Loucy (cell line): ENCODE measurements at regions not wholly inside any gene's neighbourhood (a gene's known extent, or its start where the extent isn't known, plus 50 kb on each side); places are given as distances from the start of the nearest gene placed in this dataset.
"Not testable (repeated sequence)": the region's sequence is repeated elsewhere in the genome, so short reads cannot be mapped to it uniquely, and the experiment has no call there.

Experiments used
- EZH2phosphoT487 ChIP-seq: fragments of 200-600 bp; IDR thresholded peaks from 2 replicates; pipeline ENCODE4 v1.6.1; 2018; ENCODE audit warnings: antibody characterized with exemption, mild to moderate bottlenecking, moderate library complexity, borderline replicate concordance
- TF ChIP-seq, protein P1 (sequence below): fragments of 200-600 bp; sonication (generic); conservative IDR thresholded peaks from 2 replicates; pipeline ENCODE4 v1.5.1; 2014; ENCODE audit warnings: mild to moderate bottlenecking, antibody characterized with exemption, low read length

DNA sequence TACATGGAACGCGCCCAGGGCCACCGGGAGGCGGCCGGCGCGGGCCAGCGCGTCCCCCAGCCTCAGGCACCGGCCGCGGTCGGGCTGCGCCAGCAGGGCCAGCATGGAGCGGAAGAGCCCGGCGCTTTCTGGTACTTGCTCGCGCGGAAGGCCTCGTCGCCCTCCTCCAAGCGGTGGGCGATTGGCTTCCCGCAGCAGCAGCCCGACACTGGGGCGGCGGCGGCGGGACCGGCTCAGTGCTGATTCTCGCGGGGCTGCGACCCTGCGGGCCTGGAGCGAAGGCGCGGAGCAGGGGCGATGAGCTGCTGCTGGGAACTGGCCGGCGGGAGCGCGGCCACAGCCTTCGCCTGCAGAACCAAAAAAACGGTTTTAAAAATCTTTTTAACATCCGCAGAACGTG lies 95.3 kb downstream of the POTEB3 start:
- TF ChIP-seq, protein P1, sequence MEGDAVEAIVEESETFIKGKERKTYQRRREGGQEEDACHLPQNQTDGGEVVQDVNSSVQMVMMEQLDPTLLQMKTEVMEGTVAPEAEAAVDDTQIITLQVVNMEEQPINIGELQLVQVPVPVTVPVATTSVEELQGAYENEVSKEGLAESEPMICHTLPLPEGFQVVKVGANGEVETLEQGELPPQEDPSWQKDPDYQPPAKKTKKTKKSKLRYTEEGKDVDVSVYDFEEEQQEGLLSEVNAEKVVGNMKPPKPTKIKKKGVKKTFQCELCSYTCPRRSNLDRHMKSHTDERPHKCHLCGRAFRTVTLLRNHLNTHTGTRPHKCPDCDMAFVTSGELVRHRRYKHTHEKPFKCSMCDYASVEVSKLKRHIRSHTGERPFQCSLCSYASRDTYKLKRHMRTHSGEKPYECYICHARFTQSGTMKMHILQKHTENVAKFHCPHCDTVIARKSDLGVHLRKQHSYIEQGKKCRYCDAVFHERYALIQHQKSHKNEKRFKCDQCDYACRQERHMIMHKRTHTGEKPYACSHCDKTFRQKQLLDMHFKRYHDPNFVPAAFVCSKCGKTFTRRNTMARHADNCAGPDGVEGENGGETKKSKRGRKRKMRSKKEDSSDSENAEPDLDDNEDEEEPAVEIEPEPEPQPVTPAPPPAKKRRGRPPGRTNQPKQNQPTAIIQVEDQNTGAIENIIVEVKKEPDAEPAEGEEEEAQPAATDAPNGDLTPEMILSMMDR, result not testable (repeated sequence)
- TF ChIP-seq EZH2phosphoT487, result not testable (repeated sequence)
